Duodenal mucosa (tissue), 2 donors: ENCODE measurements at regions not wholly inside any gene's neighbourhood (a gene's known extent, or its start where the extent isn't known, plus 50 kb on each side); places are given as distances from the start of the nearest gene placed in this dataset.
"Not testable (repeated sequence)": the region's sequence is repeated elsewhere in the genome, so short reads cannot be mapped to it uniquely, and the experiment has no call there.

Source experiments
- H3K27ac ChIP-seq: one replicate; pipeline ENCODE4 v1.7.0; 2013; ENCODE audit warnings: low read depth, low read length
- H3K27me3 ChIP-seq, 2 donors: one replicate each; pipeline ENCODE4 v1.7.0; 2013; ENCODE audit warnings: low read length in 2 of 2, control low read depth in 1 of 2; ENCODE audit not compliant: insufficient read depth in 2 of 2, control insufficient read depth in 1 of 2
- H3K36me3 ChIP-seq, 2 donors: one replicate each; pipeline ENCODE4 v1.7.0; 2013; ENCODE audit warnings: low read length in 2 of 2, control low read depth in 1 of 2; ENCODE audit not compliant: insufficient read depth in 2 of 2, control insufficient read depth in 1 of 2
- H3K4me1 ChIP-seq, 2 donors: one replicate each; pipeline ENCODE4 v1.7.0; 2013; ENCODE audit warnings: low read length in 2 of 2, control low read depth in 1 of 2; ENCODE audit not compliant: insufficient read depth in 2 of 2, control insufficient read depth in 1 of 2
- H3K4me3 ChIP-seq, 2 donors: one replicate each; pipeline ENCODE4 v1.7.0; 2013; ENCODE audit warnings: low read length in 2 of 2, low read depth in 1 of 2
- H3K9ac ChIP-seq, 2 donors: one replicate each; pipeline ENCODE4 v1.7.0; 2013; ENCODE audit warnings: low read length in 2 of 2, low read depth in 1 of 2
- H3K9me3 ChIP-seq, 2 donors: one replicate each; pipeline ENCODE4 v1.7.0; 2013; ENCODE audit warnings: low read length in 2 of 2, control low read depth in 1 of 2; ENCODE audit not compliant: control insufficient read depth in 1 of 2

DNA sequence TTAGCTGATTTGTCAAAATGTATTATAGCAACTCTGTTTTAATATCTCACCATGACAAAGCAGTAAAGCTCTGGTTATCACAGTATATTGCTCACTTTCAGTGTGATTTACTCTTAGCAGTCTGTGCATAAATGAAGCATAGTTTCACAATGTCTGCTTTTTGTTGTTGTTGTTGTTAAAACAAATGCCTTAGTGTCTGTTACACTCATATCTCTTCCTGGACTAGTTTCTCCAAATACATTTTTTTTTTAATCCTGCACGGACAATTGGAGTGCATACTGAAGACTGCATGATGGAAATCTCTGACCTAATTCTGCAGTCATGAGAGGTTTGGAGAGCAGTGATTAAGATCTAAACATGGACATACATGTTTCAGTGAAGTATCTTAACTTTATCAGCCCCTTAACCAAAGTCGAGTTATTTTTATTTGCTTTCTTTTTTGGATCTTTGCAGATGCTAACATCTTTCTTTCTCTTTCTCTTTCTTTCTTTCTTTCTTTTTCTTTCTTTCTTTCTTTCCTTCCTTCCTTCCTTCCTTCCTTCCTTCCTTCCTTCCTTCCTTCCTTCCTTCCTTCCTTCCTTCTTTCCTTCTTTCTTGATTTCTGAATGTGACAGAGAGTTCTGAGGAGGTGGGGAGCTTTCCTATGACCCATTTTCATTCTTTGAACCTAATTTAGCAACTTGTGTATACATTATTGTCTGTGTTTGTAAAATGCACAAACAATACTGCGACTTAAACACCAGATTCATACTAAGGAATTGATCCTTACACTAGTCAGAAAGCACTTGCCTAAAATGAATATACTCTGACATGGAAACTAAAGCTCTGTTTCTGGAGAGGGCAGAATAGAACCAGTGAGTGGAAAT, 161.5 kb upstream of the AGR3 start:
- no peak overlapping the region for H3K9ac ChIP-seq
- peaks cover 3 to 28% of the 10 kb centered on the region in 2 donors for H3K4me1 ChIP-seq
- no peaks in the 10 kb centered on the region for H3K9me3 ChIP-seq
- H3K4me3 ChIP-seq: no peak overlapping the region
- H3K27ac ChIP-seq: no peak overlapping the region
- H3K36me3 ChIP-seq: no peaks in the 10 kb centered on the region
- no peaks in the 10 kb centered on the region for H3K27me3 ChIP-seq

DNA sequence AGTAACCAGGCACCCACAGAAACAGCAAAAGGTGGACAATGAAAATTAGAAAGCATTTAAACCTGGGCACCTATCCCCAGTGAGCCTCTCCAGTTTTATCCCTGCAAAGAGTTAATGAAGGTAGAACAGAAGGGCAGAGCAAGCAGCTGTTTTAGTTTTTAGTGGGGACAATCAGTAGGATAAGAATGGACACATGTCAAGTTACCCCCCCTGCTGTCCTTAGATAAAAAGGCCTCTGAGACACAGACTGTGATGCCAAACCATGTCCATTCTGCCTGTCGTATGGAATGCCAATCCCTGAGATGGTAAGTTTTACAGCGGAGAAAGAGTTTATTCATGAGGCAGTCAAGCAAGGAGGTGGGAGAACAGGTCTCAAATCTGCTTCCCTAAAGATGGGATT, 162.6 kb upstream of the AGR3 start:
- no peak overlapping the region for H3K4me3 ChIP-seq
- no peak overlapping the region for H3K9ac ChIP-seq
- H3K27ac ChIP-seq: no peak overlapping the region
- H3K9me3 ChIP-seq: no peaks in the 10 kb centered on the region
- peaks cover 0 to 17% of the 10 kb centered on the region in 2 donors for H3K4me1 ChIP-seq
- no peaks in the 10 kb centered on the region for H3K27me3 ChIP-seq
- H3K36me3 ChIP-seq: no peaks in the 10 kb centered on the region

GRCh38 chr7:17044861-17045260, 163.1 kb upstream of the AGR3 start:
- Histone ChIP-seq H3K9ac (no peak overlapping the region), H3K4me1 (peaks cover 0 to 14% of the 10 kb centered on the region in 2 donors), H3K27me3 (no peaks in the 10 kb centered on the region), H3K9me3 (no peaks in the 10 kb centered on the region), H3K4me3 (no peak overlapping the region), H3K36me3 (no peaks in the 10 kb centered on the region), H3K27ac (no peak overlapping the region)

GRCh38 chr7:17046259-17046658, 164.5 kb upstream of the AGR3 start:
- Histone ChIP-seq H3K36me3 (no peaks in the 10 kb centered on the region), H3K4me3 (no peak overlapping the region), H3K27ac (no peak overlapping the region), H3K9ac (no peak overlapping the region), H3K27me3 (no peaks in the 10 kb centered on the region), H3K4me1 (peaks cover 0 to 5% of the 10 kb centered on the region in 2 donors), H3K9me3 (no peaks in the 10 kb centered on the region)

DNA sequence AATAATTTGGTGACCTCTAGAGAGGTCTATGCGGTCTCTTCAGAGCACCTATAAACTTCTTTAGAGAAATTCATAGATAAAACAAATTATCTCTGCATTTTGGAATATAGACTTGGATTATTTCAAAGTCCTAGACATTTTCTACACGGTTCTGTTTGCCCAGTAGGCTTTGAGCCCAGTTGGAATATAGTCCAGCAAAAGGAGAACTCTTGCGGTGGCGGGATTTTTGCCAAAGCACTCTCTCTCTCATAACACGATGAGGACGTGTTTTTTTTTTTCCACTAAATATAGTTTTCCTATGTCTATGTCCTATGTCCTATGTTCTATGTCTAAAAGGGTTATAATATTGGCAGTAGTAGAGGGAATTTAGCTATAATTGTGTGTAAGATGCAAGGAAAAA, 164.9 kb upstream of the AGR3 start:
- peaks cover 0 to 1% of the 10 kb centered on the region in 2 donors for H3K4me1 ChIP-seq
- no peaks in the 10 kb centered on the region for H3K36me3 ChIP-seq
- H3K4me3 ChIP-seq: no peak overlapping the region
- H3K9me3 ChIP-seq: no peaks in the 10 kb centered on the region
- no peak overlapping the region for H3K9ac ChIP-seq
- H3K27ac ChIP-seq: no peak overlapping the region
- no peaks in the 10 kb centered on the region for H3K27me3 ChIP-seq

DNA sequence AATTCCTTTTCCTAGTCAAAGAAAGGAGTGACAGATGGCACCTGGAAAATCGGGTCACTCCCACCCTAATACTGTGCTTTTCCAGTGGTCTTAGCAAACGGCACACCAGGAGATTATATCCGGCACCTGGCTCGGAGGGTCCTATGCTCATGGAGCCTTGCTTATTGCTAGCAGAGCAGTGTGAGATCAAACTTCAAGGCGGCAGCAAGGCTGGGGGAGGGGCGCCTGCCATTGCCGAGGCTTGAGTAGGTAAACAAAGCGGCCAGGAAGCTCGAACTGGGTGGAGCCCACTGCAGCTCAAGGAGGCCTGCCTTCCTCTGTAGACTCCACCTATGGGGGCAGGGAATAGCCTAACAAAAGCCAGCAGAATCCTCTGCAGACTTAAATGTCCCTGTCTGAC, 171.4 kb upstream of the AGR3 start:
- not testable (repeated sequence) for H3K27me3 ChIP-seq, H3K27ac ChIP-seq

DNA sequence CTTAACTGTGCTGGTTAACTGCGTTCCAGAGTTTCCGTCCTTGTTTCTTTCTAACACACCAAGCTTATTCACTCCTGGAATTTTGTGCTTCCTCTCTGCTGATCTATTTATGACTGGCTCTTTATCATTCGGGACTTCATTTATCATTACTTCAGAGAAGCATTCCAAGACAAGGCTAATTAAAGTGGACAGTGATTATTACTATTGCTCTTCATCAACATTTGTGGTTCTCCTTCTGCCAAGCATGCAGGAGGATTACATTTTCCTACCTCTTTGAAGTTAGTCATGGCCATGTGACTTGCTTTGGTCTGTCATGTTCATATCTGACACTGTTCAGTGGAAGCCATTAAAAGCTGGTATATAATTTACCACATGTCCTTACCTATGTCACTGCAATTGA, 172.4 kb upstream of the AGR3 start:
- no peaks in the 10 kb centered on the region for H3K9me3 ChIP-seq
- no peaks in the 10 kb centered on the region for H3K4me1 ChIP-seq
- no peak overlapping the region for H3K4me3 ChIP-seq
- no peak overlapping the region for H3K27ac ChIP-seq
- H3K27me3 ChIP-seq: no peaks in the 10 kb centered on the region
- H3K9ac ChIP-seq: no peak overlapping the region
- H3K36me3 ChIP-seq: no peaks in the 10 kb centered on the region

More for the DNA sequence above, 171.4 kb upstream of the AGR3 start:
- H3K9ac ChIP-seq, H3K9me3 ChIP-seq, H3K4me3 ChIP-seq, H3K36me3 ChIP-seq, H3K4me1 ChIP-seq: not testable (repeated sequence)

GRCh38 chr7:17054836-17055235, 173.1 kb upstream of the AGR3 start:
- Histone ChIP-seq H3K9me3 (no peaks in the 10 kb centered on the region), H3K4me3 (no peak overlapping the region)

GRCh38 chr7:17055596-17055995, 173.8 kb upstream of the AGR3 start:
- H3K9ac ChIP-seq: no peak overlapping the region
- H3K27ac ChIP-seq: no peak overlapping the region
- H3K4me3 ChIP-seq: no peak overlapping the region
- no peaks in the 10 kb centered on the region for H3K4me1 ChIP-seq
- no peaks in the 10 kb centered on the region for H3K36me3 ChIP-seq
- no peaks in the 10 kb centered on the region for H3K9me3 ChIP-seq
- no peaks in the 10 kb centered on the region for H3K27me3 ChIP-seq

More at GRCh38 chr7:17054836-17055235, 173.1 kb upstream of the AGR3 start:
- no peak overlapping the region for H3K27ac ChIP-seq
- no peaks in the 10 kb centered on the region for H3K36me3 ChIP-seq
- no peak overlapping the region for H3K9ac ChIP-seq
- no peaks in the 10 kb centered on the region for H3K4me1 ChIP-seq
- no peaks in the 10 kb centered on the region for H3K27me3 ChIP-seq

DNA sequence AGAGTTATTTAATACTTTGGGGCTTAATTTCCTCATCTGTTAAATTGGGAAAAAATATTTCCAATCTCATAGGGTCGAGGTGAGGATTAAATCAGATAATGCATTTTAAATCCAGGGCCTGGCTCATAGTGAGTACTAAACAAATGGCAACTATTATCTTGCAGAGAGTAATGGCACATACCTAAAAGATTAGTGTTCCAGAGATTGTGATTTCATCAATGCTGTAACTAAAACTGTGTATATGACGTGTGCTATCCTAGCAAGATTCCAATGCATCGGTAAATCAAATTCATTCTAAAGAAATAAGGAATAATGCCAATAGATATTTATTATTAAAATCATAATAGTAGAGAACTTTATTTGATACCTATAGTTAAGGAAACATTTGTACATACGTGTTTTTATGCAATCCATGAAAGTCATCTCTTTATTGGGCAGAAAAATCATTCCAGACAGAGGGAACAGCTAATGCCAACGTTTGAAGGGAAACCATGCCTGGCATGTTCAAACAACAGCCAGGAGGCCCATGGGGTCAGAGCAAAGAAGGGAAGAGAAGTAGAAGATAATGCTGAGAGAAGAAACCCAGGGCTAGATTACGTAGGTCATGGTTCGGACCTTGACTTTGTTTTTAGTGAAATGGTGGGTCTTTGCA, 174.8 kb upstream of the AGR3 start:
- H3K27ac ChIP-seq: no peak overlapping the region

More for the DNA sequence above, 174.8 kb upstream of the AGR3 start:
- H3K9me3 ChIP-seq: no peaks in the 10 kb centered on the region
- no peak overlapping the region for H3K9ac ChIP-seq
- H3K4me1 ChIP-seq: no peaks in the 10 kb centered on the region
- H3K27me3 ChIP-seq: no peaks in the 10 kb centered on the region
- no peaks in the 10 kb centered on the region for H3K36me3 ChIP-seq
- no peak overlapping the region for H3K4me3 ChIP-seq
